Fibroblast of skin of scalp (primary cell): ENCODE measurements at regions not wholly inside any gene's neighbourhood (a gene's known extent, or its start where the extent isn't known, plus 50 kb on each side); places are given as distances from the start of the nearest gene placed in this dataset.

Source experiments
- DNase-seq: peaks from one replicate; pipeline ENCODE4 v3.0.0-alpha.2; 2013

DNA sequence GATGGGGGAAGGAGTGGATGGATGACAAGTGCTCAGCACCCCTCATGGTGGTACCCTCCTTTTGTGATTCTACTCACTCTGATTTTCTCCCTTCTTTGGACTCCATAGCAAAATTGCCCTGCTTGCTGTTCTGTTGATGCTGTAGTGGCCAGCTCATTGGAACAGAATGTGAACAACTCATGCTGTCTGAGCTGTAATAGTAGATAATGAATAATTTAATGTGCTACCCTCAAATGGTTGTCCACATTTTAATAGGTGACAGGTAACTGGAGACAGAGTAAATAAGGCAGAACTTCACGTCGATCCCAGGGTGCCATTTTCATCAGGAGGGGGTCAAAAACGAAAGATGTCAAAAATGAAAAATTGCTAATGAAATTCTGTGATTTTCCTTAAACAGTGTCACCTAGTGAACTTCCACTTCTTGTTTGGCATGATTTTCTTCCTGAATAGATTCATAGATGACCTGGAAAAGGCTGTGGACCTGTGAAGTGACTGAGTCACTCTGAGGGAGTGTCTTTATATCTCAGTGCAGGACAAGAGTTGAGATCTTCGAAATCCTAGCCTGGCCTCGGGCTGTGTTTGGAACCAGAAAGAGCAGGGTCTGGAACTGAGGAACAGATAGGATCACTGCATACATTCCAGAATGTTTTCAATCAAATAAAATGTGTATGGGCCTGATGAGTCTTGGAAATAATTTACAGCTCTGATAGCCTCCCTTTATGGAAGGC is 270.2 kb downstream of the PSAT1 start:
- DNase-seq: peak; percentile 25

- DNase-seq: no peak
Observed at GRCh38 chr9:78567693-78568092, 270.8 kb downstream of the PSAT1 start.

DNA sequence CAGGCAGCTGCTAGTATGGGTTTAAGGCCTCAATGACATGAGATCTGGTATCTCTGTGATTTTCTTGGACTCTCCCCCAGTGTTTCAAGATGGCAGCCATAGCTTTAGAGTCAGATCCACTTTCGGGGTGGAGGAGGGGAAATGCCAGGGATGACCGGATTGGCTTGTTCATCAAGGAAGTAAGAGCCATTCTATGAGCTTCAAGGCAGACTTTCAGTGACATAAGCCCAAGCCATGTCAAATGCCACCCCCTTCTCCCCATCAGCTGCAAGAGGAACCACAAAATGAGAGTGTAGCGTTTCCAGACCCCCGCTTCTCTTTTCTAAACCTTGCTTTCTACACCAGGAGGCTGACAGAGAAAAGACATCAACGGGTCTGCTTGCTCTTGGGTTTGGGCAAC is 271.8 kb downstream of the PSAT1 start:
- no peak for DNase-seq

DNA sequence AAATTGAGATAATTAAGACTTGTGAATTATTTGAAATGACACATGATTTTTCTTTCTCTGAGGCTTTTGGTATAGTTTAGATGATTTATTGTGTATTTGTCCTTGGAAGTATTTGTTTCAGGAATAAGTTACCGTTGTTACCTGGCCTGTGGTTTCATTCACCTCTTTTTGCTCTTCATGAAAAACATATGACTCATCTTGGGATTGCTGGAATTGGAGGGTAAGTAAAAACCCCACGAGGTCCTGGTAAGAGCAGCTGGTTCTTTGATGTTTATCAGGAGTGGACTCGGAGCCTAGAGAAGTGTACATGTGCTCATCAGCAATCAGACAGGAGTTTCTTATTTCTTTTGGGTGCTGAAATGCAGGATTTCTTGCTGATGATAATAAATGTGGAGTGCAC is 275.3 kb downstream of the PSAT1 start:
- no peak for DNase-seq

- no peak for DNase-seq
Observed at GRCh38 chr9:78573205-78573604, 276.3 kb downstream of the PSAT1 start.

DNA sequence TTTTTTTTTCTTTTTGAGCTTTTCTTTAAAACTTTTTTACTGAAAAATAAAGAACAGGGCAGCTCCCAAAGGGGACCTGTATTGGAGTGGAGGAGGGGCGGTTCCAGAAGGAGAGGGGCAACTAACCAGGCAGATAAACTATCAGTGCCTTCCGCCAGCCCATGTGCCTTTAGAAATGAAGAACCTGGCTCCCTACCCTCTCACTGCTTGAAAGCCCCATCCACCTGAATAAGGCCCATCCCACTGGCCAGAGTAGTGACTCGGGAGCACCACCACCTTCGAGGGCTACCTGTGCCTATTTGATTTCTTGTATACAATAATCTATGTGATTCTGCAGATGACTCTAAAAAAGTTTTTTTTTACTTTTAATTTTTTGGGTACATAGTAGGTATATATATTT is 276.7 kb downstream of the PSAT1 start:
- no peak for DNase-seq

DNA sequence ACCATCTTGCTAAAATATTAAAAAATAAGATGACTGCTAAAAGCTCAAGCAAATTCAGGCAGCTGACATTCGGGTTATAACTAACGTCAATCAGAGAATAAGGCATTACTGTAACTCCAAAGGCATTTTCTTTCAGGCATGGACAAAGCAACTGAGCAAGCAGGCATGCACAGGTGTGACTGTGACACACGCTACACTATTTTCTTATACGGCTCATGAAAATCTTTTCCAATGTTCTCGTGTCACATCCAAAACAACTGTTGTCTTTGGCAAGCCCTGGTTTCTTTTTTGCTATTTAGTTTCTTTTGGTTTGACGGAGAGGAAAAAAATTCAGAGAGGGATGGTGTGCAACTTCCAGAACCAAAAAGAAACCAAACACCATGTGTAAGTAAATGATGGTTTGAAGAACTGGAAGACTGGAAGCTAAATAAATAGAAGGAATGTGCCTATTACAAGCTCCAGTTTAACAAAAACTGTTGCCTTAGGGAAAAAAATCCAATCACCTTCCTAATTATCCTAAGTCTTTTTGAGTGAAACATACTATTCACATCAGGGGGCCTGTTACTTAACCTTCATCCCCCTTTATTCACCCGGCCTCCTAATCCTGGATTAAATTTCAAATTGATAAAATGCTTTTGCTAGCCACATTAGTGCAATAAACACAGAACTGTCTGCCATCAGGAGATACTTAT is 277.6 kb downstream of the PSAT1 start:
- peak; percentile 27 for DNase-seq

DNA sequence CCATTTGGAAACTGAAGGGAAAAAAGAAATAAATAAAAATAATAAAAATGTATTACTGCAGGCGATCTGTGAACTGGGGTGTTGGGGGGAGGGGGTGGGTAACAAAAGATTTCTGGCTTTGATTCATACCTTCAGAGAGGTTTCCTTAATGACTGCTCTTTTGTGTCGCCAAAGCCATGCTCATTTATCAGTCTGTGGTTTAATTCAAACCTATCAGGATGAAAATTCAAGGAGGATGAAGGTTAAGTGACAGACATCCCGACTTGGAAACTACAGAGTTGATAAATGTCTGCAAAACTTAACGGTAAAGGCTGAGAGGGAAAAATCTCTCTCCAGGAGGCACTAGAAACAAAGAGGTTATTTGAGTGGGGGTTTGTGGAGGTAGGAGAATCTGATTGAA is 278.2 kb downstream of the PSAT1 start:
- DNase-seq: no peak

- no peak for DNase-seq
Observed at GRCh38 chr9:78575771-78576170, 278.8 kb downstream of the PSAT1 start.

DNA sequence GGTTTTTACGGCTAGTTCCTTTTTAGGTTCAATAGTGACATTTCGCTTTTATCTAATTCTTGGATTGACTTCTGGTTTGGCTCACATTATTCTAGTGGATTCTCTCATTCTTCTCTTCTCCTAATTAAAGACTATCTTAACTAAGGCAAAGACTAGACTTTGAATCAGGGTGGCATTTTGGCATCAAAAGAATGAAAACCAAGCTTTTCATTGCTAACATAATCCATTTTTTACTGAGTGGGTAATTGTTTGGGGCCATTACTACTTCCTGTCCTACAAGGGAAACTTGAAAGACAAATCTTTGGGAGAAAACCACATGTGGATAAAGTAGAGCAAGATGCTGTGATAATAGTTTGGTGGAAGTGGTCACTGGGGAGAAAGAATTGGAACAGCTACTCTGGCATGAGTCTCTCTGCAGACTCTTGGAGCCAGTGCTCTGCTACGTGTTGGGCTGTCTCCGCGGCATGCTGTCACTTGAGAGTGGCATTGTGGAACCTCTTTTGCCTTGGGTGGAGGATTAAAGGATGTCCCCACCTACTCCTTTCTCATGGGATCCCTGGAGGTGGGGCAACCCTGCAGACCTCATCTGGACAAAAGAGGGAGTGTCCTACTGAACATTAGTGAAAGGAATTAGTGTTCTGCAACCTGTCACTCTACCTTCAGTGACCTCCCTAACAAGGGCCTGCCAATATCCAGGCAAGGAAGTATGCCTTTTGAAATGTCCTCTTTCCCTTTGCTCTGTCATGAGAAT is 280.4 kb downstream of the PSAT1 start:
- DNase-seq: no peak

DNA sequence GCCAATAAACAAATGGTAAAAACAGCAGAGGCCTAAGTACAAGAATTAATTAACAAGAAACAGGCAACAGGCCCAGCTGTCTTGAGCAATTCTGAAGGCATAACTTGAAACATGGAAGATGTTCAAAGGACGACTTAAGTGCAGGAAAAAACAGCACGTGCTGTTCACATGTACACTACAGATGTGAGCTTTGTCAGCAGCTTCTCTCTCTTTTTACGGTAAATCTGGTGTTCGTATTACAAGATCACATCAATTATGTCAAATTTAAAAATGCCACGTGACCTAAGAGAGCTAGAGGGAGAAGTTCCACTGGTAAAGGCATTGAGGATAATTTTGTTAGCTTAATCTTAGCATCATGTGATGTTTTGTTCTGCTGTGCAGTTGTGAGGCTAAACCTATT is 281.1 kb downstream of the PSAT1 start:
- no peak for DNase-seq

GRCh38 chr9:78582821-78583220 is 285.9 kb downstream of the PSAT1 start:
- DNase-seq: no peak

DNA sequence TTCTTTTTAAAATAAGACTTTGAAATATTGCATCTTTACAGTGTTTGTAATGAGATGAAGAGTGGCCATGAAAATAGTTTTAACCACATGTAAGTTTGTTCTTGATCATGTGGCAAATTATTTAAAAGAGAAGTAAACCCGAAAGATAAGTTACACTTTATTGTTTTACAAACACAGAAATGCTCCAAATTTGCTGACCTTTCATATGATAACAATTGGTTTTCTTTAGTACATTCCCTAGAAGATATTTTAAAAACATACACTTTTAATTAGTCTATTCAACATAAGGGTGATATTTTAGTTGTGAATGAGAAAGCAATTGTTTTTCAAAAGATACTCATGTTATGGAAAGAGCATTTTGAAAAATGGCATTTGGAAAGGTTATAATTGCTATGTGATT is 287.7 kb downstream of the PSAT1 start:
- no peak for DNase-seq

- no peak for DNase-seq
Observed at GRCh38 chr9:78585909-78586308, 289.0 kb downstream of the PSAT1 start.

- DNase-seq: no peak
Observed at GRCh38 chr9:78590068-78590467, 293.1 kb downstream of the PSAT1 start.

DNA sequence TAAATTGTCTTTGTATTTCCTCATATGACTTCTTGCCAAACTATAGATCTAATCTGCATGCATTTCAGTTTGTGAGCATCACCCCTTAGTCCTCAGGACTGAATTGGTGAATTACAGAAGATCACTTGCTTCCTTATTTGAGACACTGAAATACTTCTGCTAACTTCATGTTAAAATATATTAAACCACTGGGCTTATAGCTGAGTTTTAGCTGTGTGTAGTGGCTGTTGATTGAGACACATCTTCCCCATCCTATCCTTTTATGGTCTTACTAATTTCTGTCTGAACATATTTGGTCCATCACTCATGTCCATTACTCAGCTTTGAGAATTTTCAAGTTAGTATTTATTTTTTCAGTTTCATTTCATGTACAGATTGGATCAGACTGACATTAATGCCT is 295.9 kb downstream of the PSAT1 start:
- DNase-seq: peak; percentile 94

- DNase-seq: peak; percentile 86
Observed at GRCh38 chr9:78595200-78595945, 298.4 kb downstream of the PSAT1 start.

DNA sequence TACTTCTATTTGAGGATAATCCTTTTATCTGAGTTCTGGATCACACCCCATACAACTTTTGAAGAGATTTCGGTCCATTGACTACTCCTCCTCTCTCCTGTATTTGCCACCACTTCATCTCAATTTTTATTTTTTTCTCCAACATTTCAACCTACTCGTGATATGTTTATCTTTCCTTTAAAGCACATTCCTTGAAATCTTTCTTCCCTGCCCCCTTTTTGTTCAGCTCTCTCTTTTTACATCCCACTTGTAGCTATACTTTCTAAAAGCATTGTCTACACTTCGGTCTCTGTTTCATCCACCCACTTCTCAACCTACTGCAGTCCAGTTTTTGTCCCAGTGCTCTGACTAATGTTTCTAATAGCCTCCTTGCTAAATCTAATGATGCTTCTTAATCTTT is 299.4 kb downstream of the PSAT1 start:
- DNase-seq: peak; percentile 53

- no peak for DNase-seq
Observed at GRCh38 chr9:78598120-78598519, 301.2 kb downstream of the PSAT1 start.

- no peak for DNase-seq
Observed at GRCh38 chr9:78599926-78600325, 303.0 kb downstream of the PSAT1 start.

DNA sequence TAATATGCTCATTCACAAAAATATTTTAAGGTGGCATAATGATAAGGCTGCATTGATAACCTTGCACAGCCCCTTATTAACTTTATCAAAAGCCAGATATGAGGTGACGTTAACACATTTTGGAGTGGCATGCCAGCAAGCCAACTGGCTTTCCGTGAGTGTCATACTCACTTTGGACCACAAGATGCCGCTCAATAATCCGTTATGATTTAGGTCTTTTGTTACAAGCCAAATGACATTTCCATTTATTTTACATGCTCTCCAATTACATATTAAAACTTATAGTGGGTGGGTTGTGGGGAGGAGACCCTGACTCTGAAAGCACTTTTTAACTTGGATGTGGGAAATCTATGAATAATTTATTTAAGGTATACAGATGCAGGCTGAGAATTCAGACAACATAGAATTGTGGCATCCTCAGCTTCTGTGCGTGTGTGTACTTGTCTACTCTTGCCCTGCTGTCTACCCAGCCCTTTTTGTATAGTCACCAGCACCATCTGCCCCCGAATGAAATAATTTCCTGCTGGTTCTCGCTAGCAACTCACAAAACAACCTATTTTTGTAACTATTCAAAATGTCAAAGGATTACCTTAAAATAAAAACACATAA is 305.1 kb downstream of the PSAT1 start:
- DNase-seq: peak; percentile 68
